ENCODE measurements at regions not wholly inside any gene's neighbourhood (a gene's known extent, or its start where the extent isn't known, plus 50 kb on each side); places are given as distances from the start of the nearest gene placed in this dataset.
"Not testable (repeated sequence)": the region's sequence is repeated elsewhere in the genome, so short reads cannot be mapped to it uniquely, and the experiment has no call there.

DNA sequence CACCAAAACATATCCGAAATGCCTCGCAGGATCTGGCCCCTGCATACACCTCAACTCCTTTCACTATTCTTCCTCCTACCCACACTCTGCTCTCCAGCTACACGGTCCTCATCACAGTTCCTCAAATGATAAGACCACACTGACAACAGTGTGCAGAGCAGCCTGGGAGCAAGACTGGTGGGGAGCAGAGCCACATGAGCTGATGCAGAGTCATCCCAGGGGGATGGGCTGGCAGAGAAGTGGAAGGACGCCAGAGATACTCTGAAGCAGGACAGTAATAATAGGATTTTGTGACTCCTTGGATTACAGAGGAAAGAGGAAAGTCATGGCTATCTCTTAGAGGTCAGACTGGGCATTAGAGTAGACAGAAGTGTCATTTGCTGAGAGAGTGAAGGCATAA, 167.2 kb downstream of the AVL9 start:
- H3K4me3 ChIP-seq (ENCODE audit: low read length) = not testable (repeated sequence)

DNA sequence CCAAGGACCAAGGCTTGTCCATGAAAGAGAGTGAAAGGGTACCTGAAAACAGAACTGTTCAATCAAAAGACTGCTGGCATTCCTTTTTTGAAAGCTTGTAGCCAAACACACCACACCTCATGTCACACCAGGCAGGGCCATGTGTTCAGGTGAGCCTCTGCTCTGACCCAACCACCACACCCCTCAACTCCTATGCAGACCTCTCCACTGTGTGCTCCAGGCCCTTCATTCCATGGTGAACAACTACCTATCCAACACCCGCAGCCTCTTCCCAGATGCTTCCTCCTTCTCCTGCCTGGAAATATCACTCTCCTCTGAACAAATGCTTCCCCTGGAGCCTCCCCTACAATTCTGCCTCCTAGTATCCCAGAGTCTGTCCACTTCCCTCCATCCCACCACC, 166.6 kb downstream of the AVL9 start:
- no peak overlapping the region for H3K4me3 ChIP-seq (ENCODE audit: low read length)
- TF ChIP-seq ZNF274 (IDR thresholded peaks at IDR 0.05; ENCODE audit: low read depth, low read length) = no peak

DNA sequence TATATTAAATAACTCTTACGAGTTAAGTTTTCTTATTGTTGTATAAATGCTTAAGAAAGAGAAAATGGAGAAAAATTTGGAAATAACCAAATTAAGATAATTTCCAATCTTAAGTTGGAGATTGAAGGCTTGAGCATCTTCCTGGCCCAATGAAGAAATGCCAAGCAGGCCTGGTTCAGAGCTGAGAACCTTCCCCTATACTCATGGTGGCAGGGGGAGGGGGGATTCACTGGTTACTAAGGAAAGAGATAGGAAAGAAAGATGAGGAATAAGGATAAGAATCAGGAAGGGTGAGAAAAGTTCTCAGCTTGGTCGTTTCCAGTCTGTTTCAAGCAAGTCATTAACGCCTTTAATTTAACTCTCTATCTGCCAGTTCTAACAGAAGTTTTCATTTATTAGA, 166.2 kb downstream of the AVL9 start:
- no peak for TF ChIP-seq ZNF274 (IDR thresholded peaks at IDR 0.05; ENCODE audit: low read depth, low read length)
- H3K4me3 ChIP-seq (ENCODE audit: low read length) = no peak overlapping the region

DNA sequence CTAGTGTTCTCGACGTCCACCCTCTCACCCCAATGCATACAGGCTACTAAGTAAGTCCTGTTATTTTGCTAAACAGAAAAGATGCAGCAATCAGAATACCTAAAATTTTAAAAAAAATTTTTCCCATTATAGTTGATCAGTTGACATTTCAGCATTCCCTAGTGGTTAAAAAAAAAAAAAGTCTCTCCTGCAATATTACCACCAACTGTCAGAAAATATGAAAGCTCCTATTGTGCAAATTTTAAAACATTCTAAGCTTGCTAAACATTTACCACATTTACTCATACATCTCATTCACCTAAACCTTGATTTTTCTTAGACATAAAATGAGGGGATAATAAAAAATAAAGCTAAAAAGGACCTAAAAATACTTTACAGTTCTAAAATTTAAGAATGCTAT, 165.6 kb downstream of the AVL9 start:
- TF ChIP-seq ZNF274 (IDR thresholded peaks at IDR 0.05; ENCODE audit: low read depth, low read length) = no peak

DNA sequence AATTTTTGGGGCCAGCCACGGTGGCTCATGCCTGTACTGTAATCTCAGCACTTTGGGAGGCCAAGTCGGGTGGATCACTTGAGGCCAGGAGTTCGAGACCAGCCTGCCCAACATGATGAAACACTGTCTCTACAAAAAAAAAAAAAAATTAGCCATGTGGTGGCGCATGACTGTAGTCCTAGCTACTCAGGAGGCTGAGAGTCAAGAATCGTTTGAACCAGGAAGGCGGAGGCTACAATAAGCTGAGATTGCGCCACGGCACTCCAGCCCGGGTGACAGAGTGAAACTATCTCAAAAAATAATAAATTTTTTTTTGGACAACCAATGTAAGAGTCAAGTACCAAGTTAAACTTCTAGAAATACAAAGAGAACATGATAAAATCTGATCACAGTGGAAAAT, 164.6 kb downstream of the AVL9 start:
- TF ChIP-seq ZNF274 (IDR thresholded peaks at IDR 0.05; ENCODE audit: low read depth, low read length) = no peak
- H3K4me3 ChIP-seq (ENCODE audit: low read length) = no peak overlapping the region

More for the DNA sequence above, 165.6 kb downstream of the AVL9 start:
- H3K4me3 ChIP-seq (ENCODE audit: low read length) = no peak overlapping the region

DNA sequence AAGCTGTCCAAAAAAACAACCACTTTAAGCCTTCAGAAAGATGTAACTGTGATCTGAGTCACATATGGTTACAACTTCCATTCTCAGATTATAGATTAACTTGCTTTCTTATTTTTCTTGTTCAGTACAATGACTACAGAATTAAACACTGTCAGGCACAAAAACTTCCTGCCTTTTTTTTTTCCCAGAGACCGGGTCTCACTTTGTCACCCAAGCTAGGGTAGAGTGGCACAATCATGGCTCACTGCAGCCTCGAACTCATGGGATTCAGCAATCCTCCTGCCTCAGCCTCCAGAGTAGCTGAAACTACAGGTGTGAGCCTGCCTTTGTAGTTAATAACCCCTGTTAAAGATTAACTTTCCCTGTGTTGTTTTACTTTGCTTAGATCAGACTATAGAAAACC, 163.2 kb downstream of the AVL9 start:
- no peak overlapping the region for H3K4me3 ChIP-seq (ENCODE audit: low read length)
- no peak for TF ChIP-seq ZNF274 (IDR thresholded peaks at IDR 0.05; ENCODE audit: low read depth, low read length)

DNA sequence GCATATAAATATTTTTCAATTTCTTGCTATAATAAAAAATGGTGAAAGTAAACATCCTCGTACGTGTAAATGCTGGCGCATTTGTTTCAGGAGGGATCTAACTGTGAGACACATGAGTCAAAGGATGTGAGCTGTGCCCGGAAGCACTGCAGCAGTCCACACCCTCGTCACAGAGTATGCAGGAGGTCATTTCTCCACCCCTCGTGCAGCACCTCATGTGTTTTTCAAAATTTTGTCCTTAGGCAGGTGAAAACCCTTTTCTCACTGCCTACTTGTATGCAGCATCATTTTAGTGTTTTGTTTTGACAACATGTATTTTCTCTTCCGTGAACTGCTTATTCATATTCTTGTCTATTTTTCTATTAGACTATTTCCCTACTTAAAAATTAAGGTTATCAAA, 162.7 kb downstream of the AVL9 start:
- TF ChIP-seq ZNF274 (IDR thresholded peaks at IDR 0.05; ENCODE audit: low read depth, low read length) = no peak
- no peak overlapping the region for H3K4me3 ChIP-seq (ENCODE audit: low read length)

DNA sequence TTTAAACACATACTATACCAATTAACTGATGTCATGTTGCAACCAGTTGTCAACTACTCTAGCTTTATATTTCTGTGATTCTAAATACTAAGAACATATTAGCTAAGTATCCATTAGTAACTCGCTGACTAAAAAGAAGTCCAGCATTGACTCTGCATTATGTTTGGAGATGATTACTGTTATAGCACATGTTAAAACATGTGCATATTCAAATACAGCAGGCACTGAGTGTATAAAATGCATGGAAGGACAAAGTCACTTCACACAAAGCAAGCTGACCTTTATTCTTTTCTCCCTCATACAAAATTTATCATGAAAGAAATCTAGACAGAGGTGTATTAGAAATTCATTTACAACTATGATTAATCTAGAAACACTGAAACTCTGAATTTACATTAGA, 159.3 kb downstream of the AVL9 start:
- not testable (repeated sequence) for H3K4me3 ChIP-seq (ENCODE audit: low read length)

DNA sequence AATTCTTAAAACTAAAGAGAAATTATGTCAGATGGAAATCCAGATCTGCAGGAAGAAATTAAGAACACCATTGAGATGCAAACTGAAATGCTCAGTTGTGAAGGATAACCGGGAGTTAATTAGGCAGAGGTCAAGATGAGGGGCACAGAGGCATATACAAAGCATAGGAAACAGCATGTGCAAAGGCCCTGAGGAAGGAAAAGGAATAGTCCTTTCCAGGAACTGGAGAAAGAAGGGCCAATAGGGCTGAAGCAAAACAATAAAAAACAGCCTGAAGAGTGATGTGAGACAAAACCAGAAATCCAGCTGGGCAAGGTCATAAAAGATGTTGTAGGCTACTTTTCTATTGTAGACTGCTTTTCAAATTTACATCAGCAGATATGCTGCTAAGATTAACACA, 155.1 kb downstream of the AVL9 start:
- not testable (repeated sequence) for H3K4me3 ChIP-seq (ENCODE audit: low read length)

DNA sequence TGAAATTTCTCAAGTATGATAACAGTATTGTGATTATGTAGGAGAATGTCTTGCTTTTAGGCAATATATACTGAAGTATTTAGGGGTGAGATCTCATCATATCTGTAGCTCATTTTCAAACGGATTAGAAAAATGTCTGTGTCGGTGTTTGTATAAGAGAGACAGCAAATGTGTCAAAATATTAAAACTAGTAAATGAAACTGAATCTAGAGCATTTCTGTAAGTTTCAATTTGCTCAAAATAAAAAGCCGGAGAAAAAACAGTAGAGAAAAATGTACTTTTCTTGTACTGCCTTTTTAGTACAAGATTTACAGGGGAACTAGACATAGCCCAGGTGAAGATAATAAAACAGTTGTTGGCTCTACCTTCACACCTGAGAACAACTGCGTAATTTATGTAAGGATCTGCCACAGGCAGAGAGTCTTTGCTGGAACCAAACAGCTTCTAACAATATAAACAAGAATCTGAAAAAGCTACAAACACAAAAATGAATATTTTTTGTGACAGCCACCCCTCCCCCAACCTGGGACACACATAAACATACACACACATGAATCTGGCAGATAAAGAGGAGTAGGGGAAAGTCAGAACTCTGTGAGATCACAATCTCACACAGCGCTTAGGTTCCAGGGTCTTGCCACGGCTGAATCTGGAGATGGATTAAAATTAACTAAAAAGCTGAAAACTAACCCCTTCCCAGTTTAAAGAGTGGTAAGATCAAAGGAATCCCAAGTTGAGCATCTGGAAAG, 153.3 kb downstream of the AVL9 start:
- no peak overlapping the region for H3K4me3 ChIP-seq (ENCODE audit: low read length)
- no peak for TF ChIP-seq ZNF274 (IDR thresholded peaks at IDR 0.05; ENCODE audit: low read depth, low read length)

DNA sequence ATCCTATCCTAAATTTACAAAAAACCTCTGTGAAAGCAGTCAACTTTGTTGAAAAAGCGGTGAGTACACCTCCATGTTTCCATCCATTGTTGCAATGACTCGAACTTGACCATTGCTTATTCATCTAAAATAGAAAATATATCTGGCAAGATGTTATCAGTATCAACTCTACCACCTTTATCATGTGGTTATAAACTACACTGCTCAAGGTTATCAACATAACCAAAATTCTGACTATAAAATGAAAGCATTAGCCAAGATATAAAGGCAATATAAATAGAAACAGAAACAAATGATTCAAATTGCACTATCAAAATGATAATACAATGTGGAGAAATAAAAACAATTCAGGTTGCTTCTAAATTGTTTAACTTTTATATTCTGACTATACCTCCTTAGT, 150.0 kb downstream of the AVL9 start:
- H3K4me3 ChIP-seq (ENCODE audit: low read length) = not testable (repeated sequence)

DNA sequence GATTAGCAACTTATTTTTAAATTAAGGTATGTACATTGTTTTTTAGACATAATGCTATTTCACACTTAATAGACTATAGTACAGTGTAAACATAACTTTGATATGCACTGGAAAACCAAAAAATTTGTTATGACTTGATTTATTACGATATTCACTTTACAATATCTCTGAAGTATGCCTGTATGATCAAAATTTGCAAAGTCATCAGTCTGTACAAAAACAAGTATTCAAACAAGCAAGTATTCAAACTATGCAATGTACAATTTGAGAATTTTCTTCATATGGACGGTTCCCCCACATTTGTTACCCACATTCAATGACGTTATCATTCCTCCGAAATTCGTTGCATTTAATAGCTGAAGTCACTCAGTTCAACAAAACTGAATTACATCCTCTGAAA, 147.9 kb downstream of the AVL9 start:
- no peak overlapping the region for H3K4me3 ChIP-seq (ENCODE audit: low read length)
- TF ChIP-seq ZNF274 (IDR thresholded peaks at IDR 0.05; ENCODE audit: low read depth, low read length) = no peak

DNA sequence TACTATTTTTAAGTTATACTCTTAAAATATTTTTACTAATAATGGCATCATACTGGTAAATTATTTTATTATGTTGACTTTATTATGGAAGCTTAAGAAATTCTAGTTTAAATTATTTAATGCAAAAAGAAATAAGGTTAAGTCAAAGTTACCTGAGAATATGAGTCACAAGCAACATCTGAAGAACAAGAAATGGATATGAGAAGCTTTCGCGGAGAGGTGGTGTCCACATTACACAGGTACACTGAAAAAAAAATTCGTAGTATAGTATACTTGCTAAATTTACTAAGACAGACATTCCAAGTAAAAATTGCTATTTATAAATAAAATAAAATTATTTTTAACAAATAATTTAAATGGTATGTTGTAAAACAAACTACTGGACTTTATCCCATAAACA, 143.8 kb downstream of the AVL9 start:
- no peak overlapping the region for H3K4me3 ChIP-seq (ENCODE audit: low read length)
- no peak for TF ChIP-seq ZNF274 (IDR thresholded peaks at IDR 0.05; ENCODE audit: low read depth, low read length)

DNA sequence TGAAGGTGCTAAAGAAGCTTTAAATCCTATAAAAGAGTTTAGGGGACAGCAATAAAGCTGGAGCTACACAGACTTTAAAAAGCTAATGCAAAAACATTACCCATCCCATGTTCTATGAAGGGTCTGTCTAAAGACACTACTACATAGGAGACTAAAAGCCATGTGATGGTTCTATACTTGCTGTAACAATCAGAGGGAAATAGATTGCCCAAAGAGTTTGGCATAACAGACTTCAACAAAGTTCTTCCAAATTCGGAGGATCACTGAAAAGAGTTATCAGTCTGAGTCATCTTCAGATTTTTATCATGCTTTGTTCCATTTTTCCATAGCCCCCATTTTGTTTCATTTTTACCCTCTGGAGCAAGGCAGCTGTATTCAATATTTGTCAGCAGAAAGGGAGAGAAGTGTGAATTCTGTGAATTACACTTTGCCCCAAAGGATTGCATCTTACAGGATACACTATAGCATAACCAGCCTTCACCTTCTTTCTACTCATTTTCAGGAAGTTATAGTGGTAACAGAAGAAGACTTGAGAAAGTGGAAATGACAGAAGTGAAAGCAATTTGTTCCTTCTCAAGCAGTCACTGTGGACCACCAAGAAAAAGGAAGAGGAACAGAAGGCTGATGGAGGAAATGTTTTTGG, 143.3 kb downstream of the AVL9 start:
- H3K4me3 ChIP-seq (ENCODE audit: low read length) = not testable (repeated sequence)

All from GM08714 (cell line).